HepG2 (cell line): ENCODE measurements at regions not wholly inside any gene's neighbourhood (a gene's known extent, or its start where the extent isn't known, plus 50 kb on each side); places are given as distances from the start of the nearest gene placed in this dataset.

ENCODE experiments used
- EP300 ChIP-seq, 3 experiments: sonication (generic) in 1 of 3; formaldehyde crosslinking in 1 of 3; IDR thresholded peaks; 2 replicates each; pipeline versions ENCODE4 v1.5.1 to v1.6.1; 2011 to 2020; ENCODE audit warnings: low read depth in 2 of 3, low read length in 2 of 3, borderline replicate concordance in 1 of 3, improper control_type of control experiment in 1 of 3, mild to moderate bottlenecking in 1 of 3, missing genetic modification reagents in 1 of 3, moderate library complexity in 1 of 3
- HNRNPUL1 ChIP-seq: fragments of 200-400 bp; formaldehyde crosslinking; IDR thresholded peaks from 2 replicates; pipeline ENCODE4 v1.6.1; 2017; ENCODE audit warnings: low read depth, mild to moderate bottlenecking, low read length, moderate library complexity
- NCOR1 ChIP-seq: fragments of 200-600 bp; sonication (generic); IDR thresholded peaks from 2 replicates; pipeline ENCODE4 v1.7.0; 2017; ENCODE audit warnings: antibody characterized with exemption, low read length, borderline replicate concordance
- POLR2G ChIP-seq: fragments of 200-400 bp; formaldehyde crosslinking; IDR thresholded peaks from 2 replicates; pipeline ENCODE4 v1.6.1; 2018; ENCODE audit warnings: mild to moderate bottlenecking, low read depth, low read length, moderate library complexity
- ZNF292 ChIP-seq: sonication (generic); formaldehyde crosslinking; IDR thresholded peaks from 2 replicates; pipeline ENCODE4 v1.8.1; 2022; ENCODE audit warnings: mild to moderate bottlenecking, low read depth, missing genetic modification reagents, borderline replicate concordance
- ZNF510 ChIP-seq: sonication (generic); formaldehyde crosslinking; IDR thresholded peaks from 2 replicates; pipeline ENCODE4 v1.4.0; 2020; ENCODE audit warnings: low read depth, mild to moderate bottlenecking, missing genetic modification reagents
- ZNF644 ChIP-seq: IDR thresholded peaks from 2 replicates; pipeline ENCODE4 v1.6.1; 2016; ENCODE audit warnings: low read depth
- TF ChIP-seq, protein P1 (sequence below): sonication (generic); formaldehyde crosslinking; IDR thresholded peaks from 2 replicates; pipeline ENCODE4 v1.4.0; 2020; ENCODE audit warnings: missing genetic modification reagents
- TF ChIP-seq, protein P2 (sequence below): sonication (generic); formaldehyde crosslinking; IDR thresholded peaks from 2 replicates; pipeline ENCODE4 v1.8.0; 2023; ENCODE audit warnings: mild to moderate bottlenecking, missing genetic modification reagents
- TF ChIP-seq, protein P3 (sequence below), 2 experiments: IDR thresholded peaks; 2 replicates each; pipeline ENCODE4 v1.6.1; 2011 to 2012; ENCODE audit warnings: low read length in 2 of 2, borderline replicate concordance in 1 of 2, low read depth in 1 of 2, mild to moderate bottlenecking in 1 of 2, moderate library complexity in 1 of 2

DNA sequence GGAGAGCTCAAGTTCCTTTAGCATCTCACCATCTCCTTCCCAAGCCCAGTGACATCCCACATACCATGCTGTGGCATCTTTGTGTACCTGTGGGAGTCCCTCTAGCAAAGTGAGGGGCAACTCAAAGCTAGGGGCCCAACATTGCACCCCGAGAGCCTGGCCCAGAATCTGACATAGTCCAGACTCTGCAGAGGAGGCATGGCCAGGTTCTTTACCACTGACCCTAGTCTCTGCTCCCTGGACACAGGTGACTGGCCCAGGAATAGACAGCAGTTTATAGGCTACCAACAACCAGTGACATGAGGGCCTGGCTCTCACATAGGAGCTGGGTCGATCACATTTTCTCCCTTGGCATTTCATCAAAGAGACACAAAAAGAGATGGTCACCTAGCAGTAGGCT, 444.0 kb upstream of the ZMIZ1 start:
- TF ChIP-seq, protein P1, sequence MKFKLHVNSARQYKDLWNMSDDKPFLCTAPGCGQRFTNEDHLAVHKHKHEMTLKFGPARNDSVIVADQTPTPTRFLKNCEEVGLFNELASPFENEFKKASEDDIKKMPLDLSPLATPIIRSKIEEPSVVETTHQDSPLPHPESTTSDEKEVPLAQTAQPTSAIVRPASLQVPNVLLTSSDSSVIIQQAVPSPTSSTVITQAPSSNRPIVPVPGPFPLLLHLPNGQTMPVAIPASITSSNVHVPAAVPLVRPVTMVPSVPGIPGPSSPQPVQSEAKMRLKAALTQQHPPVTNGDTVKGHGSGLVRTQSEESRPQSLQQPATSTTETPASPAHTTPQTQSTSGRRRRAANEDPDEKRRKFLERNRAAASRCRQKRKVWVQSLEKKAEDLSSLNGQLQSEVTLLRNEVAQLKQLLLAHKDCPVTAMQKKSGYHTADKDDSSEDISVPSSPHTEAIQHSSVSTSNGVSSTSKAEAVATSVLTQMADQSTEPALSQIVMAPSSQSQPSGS, result no peak
- TF ChIP-seq, protein P2, sequence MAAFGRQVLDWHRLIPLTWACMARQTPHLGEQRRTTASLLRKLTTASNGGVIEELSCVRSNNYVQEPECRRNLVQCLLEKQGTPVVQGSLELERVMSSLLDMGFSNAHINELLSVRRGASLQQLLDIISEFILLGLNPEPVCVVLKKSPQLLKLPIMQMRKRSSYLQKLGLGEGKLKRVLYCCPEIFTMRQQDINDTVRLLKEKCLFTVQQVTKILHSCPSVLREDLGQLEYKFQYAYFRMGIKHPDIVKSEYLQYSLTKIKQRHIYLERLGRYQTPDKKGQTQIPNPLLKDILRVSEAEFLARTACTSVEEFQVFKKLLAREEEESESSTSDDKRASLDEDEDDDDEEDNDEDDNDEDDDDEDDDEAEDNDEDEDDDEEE, result no peak
- TF ChIP-seq NCOR1 (no peak), EP300 (IDR thresholded peaks at IDR 0.05; ENCODE audit: low read depth in 2 of 2, low read length in 2 of 2) (no peak), EP300 (CRISPR knock-in tag; IDR thresholded peaks at IDR 0.05; ENCODE audit: borderline replicate concordance) (no peak), ZNF644 (CRISPR knock-in tag) (no peak), ZNF510 (no peak), POLR2G (no peak), ZNF292 (CRISPR knock-in tag) (no peak), HNRNPUL1 (no peak)
- TF ChIP-seq, protein P3, sequence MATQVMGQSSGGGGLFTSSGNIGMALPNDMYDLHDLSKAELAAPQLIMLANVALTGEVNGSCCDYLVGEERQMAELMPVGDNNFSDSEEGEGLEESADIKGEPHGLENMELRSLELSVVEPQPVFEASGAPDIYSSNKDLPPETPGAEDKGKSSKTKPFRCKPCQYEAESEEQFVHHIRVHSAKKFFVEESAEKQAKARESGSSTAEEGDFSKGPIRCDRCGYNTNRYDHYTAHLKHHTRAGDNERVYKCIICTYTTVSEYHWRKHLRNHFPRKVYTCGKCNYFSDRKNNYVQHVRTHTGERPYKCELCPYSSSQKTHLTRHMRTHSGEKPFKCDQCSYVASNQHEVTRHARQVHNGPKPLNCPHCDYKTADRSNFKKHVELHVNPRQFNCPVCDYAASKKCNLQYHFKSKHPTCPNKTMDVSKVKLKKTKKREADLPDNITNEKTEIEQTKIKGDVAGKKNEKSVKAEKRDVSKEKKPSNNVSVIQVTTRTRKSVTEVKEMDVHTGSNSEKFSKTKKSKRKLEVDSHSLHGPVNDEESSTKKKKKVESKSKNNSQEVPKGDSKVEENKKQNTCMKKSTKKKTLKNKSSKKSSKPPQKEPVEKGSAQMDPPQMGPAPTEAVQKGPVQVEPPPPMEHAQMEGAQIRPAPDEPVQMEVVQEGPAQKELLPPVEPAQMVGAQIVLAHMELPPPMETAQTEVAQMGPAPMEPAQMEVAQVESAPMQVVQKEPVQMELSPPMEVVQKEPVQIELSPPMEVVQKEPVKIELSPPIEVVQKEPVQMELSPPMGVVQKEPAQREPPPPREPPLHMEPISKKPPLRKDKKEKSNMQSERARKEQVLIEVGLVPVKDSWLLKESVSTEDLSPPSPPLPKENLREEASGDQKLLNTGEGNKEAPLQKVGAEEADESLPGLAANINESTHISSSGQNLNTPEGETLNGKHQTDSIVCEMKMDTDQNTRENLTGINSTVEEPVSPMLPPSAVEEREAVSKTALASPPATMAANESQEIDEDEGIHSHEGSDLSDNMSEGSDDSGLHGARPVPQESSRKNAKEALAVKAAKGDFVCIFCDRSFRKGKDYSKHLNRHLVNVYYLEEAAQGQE (IDR thresholded peaks at IDR 0.05; ENCODE audit: borderline replicate concordance in 1 of 2, low read depth in 1 of 2, low read length in 2 of 2), result no peak
